ENCODE measurements at regions not wholly inside any gene's neighbourhood (a gene's known extent, or its start where the extent isn't known, plus 50 kb on each side); places are given as distances from the start of the nearest gene placed in this dataset.
A peak's percentile ranks its signal among the peaks of the same experiment; 100 is the strongest.
"Not testable (repeated sequence)": the region's sequence is repeated elsewhere in the genome, so short reads cannot be mapped to it uniquely, and the experiment has no call there.

DNA sequence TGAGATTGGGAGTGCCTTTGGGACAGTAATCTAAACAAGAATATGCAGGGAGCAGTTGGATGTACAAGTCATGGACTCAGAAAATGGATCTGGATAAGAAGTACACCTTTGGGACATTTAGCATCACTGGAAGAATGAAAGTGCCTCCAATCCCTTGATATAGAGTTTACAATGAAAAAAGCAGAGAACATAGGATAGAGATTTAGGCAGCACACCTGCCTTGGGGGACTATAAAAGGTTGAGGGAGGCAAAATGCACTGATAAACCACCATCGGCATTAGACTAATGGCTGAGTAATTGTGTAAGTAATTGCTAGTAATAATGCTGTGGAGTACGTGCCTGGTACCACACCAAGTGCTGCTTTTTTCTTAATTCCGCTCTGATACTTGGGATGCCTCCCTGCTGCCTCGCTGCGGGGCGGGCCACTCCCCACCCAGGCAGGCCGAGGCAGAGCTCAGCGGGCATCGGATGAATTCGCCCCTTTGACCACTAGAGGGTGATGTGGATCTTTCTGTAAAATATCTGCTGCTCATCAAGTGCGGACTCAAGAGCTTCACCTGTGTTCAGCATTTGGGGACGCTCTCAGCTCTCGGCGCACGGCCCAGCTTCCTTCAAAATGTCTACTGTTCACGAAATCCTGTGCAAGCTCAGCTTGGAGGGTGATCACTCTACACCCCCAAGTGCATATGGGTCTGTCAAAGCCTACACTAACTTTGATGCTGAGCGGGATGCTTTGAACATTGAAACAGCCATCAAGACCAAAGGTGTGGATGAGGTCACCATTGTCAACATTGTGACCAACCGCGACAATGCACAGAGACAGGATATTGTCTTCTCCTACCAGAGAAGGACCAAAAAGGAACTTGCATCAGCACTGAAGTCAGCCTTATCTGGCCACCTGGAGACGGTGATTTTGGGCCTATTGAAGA lies 99.9 kb downstream of the ANKRD18B start:
- peak; percentile 75 for DNase-seq
- no peaks in the 10 kb centered on the region for H4K20me1 ChIP-seq (ENCODE audit: insufficient read depth)
- H3K36me3 ChIP-seq (ENCODE audit: low read depth) = no peaks in the 10 kb centered on the region
- H3K4me2 ChIP-seq (ENCODE audit: unreplicated experiment) = no peak overlapping the region
- H3K79me2 ChIP-seq (ENCODE audit: insufficient read depth) = no peaks in the 10 kb centered on the region
- WGBS, 2 experiments (ENCODE audit: low coverage in 1 of 2, low lambda C conversion rate in 2 of 2, missing lambda C conversion rate in 2 of 2) = 21 to 22% methylated on average over 20 of the region's 20 CpGs
- in situ Hi-C loops (cut with MboI) = no loop called here
- H3F3A ChIP-seq (ENCODE audit: insufficient read depth) = peaks cover 13% of the 10 kb centered on the region; the same call in 1 of the 2 replicates
- H3K4me1 ChIP-seq (ENCODE audit: insufficient read depth) = peaks cover 23% of the 10 kb centered on the region
- H3K27me3 ChIP-seq (replicated peaks; ENCODE audit: insufficient read depth) = 0 out of 2 replicates have a peak, but pooled peaks cover 2% of the 10 kb centered on the region
- no peak overlapping the region for H2AFZ ChIP-seq
- H3K9ac ChIP-seq = no peak overlapping the region
- H3K9me3 ChIP-seq (ENCODE audit: low read depth) = no peaks in the 10 kb centered on the region
- H3K27ac ChIP-seq = no peak overlapping the region
- no peak overlapping the region for H3K4me3 ChIP-seq
- no peaks in the 10 kb centered on the region for H3K9me2 ChIP-seq (ENCODE audit: insufficient read depth)
- TF ChIP-seq EZH2 (IDR thresholded peaks at IDR 0.05; ENCODE audit: insufficient read depth, poor library complexity, severe bottlenecking) = no peak
- no peak for TF ChIP-seq EZH2phosphoT487 (IDR thresholded peaks at IDR 0.05; ENCODE audit: insufficient read depth, low read depth)

DNA sequence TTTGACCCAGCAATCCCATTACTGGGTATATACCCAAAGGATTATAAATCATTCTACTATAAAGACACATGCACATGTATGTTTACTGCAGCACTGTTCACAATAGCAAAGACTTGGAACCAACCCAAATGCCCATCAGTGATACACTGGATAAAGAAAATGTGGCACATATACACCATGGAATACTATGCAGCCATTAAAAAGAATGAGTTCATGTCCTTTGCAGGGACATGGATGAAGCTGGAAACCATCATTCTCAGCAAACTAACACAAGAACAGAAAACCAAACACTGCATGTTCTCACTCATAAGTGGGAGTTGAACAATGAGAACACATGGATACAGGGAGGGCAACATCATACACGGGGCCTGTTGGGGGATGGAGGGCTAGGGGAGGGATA lies 104.3 kb downstream of the ANKRD18B start:
- peaks cover 29% of the 10 kb centered on the region for H3K27me3 ChIP-seq (replicated peaks; ENCODE audit: insufficient read depth)
- H3K9ac ChIP-seq; H3F3A ChIP-seq (ENCODE audit: insufficient read depth); H3K9me2 ChIP-seq (ENCODE audit: insufficient read depth); H3K4me1 ChIP-seq (ENCODE audit: insufficient read depth); in situ Hi-C loops (cut with MboI); H4K20me1 ChIP-seq (ENCODE audit: insufficient read depth); H3K4me3 ChIP-seq; H3K4me2 ChIP-seq (ENCODE audit: unreplicated experiment); DNase-seq; H3K36me3 ChIP-seq (ENCODE audit: low read depth); H3K79me2 ChIP-seq (ENCODE audit: insufficient read depth); H2AFZ ChIP-seq; H3K9me3 ChIP-seq (ENCODE audit: low read depth); H3K27ac ChIP-seq: not testable (repeated sequence)
- 93 to 100% methylated on average over 1 of the region's 1 CpG for WGBS, 2 experiments (ENCODE audit: low coverage in 1 of 2, low lambda C conversion rate in 2 of 2, missing lambda C conversion rate in 2 of 2)

DNA sequence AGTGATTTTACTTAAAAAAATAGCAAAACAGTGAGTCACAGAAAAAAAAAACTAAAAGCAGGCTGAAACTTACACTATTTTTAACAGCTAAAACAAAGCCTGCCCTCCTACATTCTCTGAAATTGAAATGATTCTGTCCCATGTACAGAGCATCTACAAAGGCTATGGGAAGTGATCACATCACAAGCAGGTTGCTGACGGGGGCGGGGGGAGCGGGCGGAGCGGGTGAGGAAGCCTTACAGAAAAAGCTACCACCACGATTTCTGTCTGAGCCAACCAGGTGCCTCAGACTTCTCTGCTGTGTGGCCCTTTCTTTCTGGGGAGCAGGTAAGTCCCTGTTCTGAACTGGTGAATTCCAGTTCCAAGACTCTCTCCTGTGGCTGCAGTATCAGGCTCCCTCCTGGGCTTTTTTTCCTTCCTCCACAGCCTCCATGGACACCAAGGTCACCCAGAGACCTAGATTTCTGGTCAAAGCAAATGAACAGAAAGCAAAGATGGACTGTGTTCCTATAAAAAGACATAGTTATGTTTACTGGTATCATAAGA lies 104.9 kb downstream of the ANKRD18B start:
- 65 to 69% methylated on average over 6 of the region's 6 CpGs for WGBS, 2 experiments (ENCODE audit: low coverage in 1 of 2, low lambda C conversion rate in 2 of 2, missing lambda C conversion rate in 2 of 2)
- no peaks in the 10 kb centered on the region for H3K4me1 ChIP-seq (ENCODE audit: insufficient read depth)
- peaks cover 34% of the 10 kb centered on the region for H3K27me3 ChIP-seq (replicated peaks; ENCODE audit: insufficient read depth)
- no peaks in the 10 kb centered on the region for H3K79me2 ChIP-seq (ENCODE audit: insufficient read depth)
- no peak for DNase-seq
- no peak for TF ChIP-seq EZH2 (IDR thresholded peaks at IDR 0.05; ENCODE audit: insufficient read depth, poor library complexity, severe bottlenecking)
- H3K36me3 ChIP-seq (ENCODE audit: low read depth) = no peaks in the 10 kb centered on the region
- H3K9ac ChIP-seq = no peak overlapping the region
- no peaks in the 10 kb centered on the region for H3K9me3 ChIP-seq (ENCODE audit: low read depth)
- H4K20me1 ChIP-seq (ENCODE audit: insufficient read depth) = no peaks in the 10 kb centered on the region
- in situ Hi-C loops (cut with MboI) = no loop called here
- H3K4me3 ChIP-seq = no peak overlapping the region
- H3K4me2 ChIP-seq (ENCODE audit: unreplicated experiment) = no peak overlapping the region
- H2AFZ ChIP-seq = no peak overlapping the region
- no peaks in the 10 kb centered on the region for H3F3A ChIP-seq (ENCODE audit: insufficient read depth)
- H3K27ac ChIP-seq = no peak overlapping the region
- no peaks in the 10 kb centered on the region for H3K9me2 ChIP-seq (ENCODE audit: insufficient read depth)

DNA sequence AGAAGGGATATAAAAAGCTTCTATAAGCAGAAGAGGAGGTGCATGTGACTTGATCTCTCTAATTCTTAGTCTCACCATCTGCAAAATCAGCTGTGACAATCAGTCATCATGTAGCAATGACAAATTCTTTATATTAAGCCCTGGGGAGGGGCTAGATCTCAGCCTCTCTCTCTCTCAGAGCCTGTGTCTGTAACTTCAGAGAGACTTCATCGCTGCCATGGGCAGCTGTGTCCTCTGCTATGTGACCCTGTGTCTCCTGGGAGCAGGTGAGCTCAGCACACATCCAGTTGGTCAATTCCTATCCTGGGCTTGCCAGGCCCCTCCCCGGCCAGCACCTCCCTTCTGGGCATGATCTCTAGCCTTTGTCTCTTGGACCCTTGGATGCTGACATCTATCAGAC lies 109.6 kb downstream of the ANKRD18B start:
- Histone ChIP-seq H3K27me3 (replicated peaks; ENCODE audit: insufficient read depth) (peaks cover 80% of the 10 kb centered on the region), H3K27ac (no peak overlapping the region), H3K9ac (no peak overlapping the region), H4K20me1 (ENCODE audit: insufficient read depth) (no peaks in the 10 kb centered on the region), H3F3A (ENCODE audit: insufficient read depth) (no peaks in the 10 kb centered on the region), H3K4me1 (ENCODE audit: insufficient read depth) (no peaks in the 10 kb centered on the region), H3K79me2 (ENCODE audit: insufficient read depth) (no peaks in the 10 kb centered on the region), H3K9me3 (ENCODE audit: low read depth) (no peaks in the 10 kb centered on the region), H3K4me2 (ENCODE audit: unreplicated experiment) (no peak overlapping the region), H3K9me2 (ENCODE audit: insufficient read depth) (no peaks in the 10 kb centered on the region), H2AFZ (no peak overlapping the region), H3K4me3 (no peak overlapping the region), H3K36me3 (ENCODE audit: low read depth) (no peaks in the 10 kb centered on the region)
- DNase-seq = no peak
- 36 to 41% methylated on average over 1 to 2 of the region's 2 CpGs for WGBS, 2 experiments (ENCODE audit: low coverage in 1 of 2, low lambda C conversion rate in 2 of 2, missing lambda C conversion rate in 2 of 2)
- in situ Hi-C loops (cut with MboI) = loop anchor here (10.0 kb wide), 1 partner anchor 91 kb away; no protein-coding TSS in a partner anchor
- no peak for TF ChIP-seq EZH2phosphoT487 (IDR thresholded peaks at IDR 0.05; ENCODE audit: insufficient read depth, low read depth)
- TF ChIP-seq EZH2 (IDR thresholded peaks at IDR 0.05; ENCODE audit: insufficient read depth, poor library complexity, severe bottlenecking) = no peak
